ENCODE measurements at regions not wholly inside any gene's neighbourhood (a gene's known extent, or its start where the extent isn't known, plus 50 kb on each side); places are given as distances from the start of the nearest gene placed in this dataset.

DNA sequence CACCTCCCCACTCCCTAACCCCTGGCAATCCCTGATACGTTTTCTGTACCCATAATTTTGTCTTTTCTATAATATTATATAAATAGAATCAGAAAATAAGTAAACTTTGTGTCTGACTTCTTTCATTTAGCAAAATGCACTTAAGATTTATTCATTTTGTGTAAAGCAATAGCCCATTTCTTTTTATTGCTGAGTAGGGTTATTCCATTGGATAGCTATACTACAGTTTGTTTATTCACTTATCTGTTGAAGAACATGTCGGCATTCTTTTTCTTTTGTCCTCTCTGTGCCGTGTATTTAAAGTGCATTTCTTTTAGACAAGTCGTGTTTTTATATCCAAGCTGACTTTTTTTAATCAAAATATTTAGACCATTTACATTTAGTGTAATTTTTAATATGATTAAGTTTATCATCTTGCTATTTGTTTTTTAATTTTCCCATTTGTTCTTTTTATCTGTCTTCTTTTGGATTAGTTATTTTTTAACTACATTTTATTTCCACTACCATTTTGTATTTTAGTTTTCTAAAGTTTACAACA is 176.4 kb upstream of the TSHZ3 start:
- intact Hi-C loops (cut with micrococcal nuclease; ENCODE audit: unreplicated experiment) = no loop called here
- in situ Hi-C loops (cut with HindIII; ENCODE audit: extremely low pct_ligation_motif_present, low pct_unique_long_range_greater_than_20kb) = no loop called here
- FAIRE-seq = no peak

DNA sequence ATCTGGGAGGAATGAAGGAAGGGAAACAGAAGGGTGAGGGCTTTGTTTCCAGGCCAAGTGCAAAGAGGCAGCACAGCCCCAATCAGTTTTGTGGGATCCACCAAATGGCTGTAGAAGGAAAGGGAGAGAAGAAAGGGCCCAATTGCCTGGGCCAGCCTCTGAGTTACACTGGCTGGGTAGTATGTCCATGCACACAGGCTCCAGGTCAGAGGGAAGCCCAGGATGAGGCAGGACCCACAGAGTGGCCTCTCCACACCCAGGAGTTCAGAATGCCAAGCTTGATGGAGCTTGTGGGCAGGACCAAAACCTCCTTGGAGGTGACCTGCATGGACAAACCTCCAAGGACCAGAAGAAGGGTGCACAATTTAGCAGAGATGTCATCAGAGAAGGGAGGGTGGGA is 178.2 kb upstream of the TSHZ3 start:
- POLR2A ChIA-PET = no interaction called here
- Histone ChIP-seq H3K4me3 (replicated peaks in 1 of 3; ENCODE audit: insufficient read depth in 1 of 3, low read depth in 2 of 3, low read length in 3 of 3) (no peak overlapping the region), H3K4me2 (ENCODE audit: low read depth, low read length) (no peak overlapping the region), H3K9ac (ENCODE audit: insufficient read depth, low read depth, low read length) (no peak overlapping the region), H3K79me2 (ENCODE audit: insufficient read depth, low read length) (no peaks in the 10 kb centered on the region), H3K4me1 (ENCODE audit: insufficient read depth, low read length) (no peaks in the 10 kb centered on the region), H3K9me3 (ENCODE audit: low read length) (peaks cover 67% of the 10 kb centered on the region), H2AFZ (ENCODE audit: low read length) (no peak overlapping the region), H3K36me3 (replicated peaks in 1 of 2; ENCODE audit: control insufficient read depth in 1 of 2, insufficient read depth in 2 of 2, low read length in 2 of 2) (no peaks in the 10 kb centered on the region), H3K27ac (ENCODE audit: extremely low read length, insufficient read depth, low read length) (no peak overlapping the region), H3K27me3 (ENCODE audit: control insufficient read depth in 1 of 2, insufficient read depth in 2 of 2, low read length in 2 of 2) (no peaks in the 10 kb centered on the region; a peak in 1 of 5 replicates), H4K20me1 (ENCODE audit: insufficient read depth, low read length) (no peaks in the 10 kb centered on the region)
- FAIRE-seq (no peak), ATAC-seq (no peak), DNase-seq (ENCODE audit: low spot score) (no peak)
- intact Hi-C loops (cut with micrococcal nuclease; ENCODE audit: unreplicated experiment) = no loop called here
- BruUV-seq (replicated peaks) = no TSS peak
- in situ Hi-C loops (cut with HindIII; ENCODE audit: extremely low pct_ligation_motif_present, low pct_unique_long_range_greater_than_20kb) = no loop called here
- CTCF ChIA-PET (ENCODE audit: low intra/inter-chr PET ratio, low total read pairs) = no interaction called here
- no peak for TF ChIP-seq ZFP36L2 (CRISPR knock-in tag; IDR thresholded peaks at IDR 0.05)
- TF ChIP-seq RFX5 (IDR thresholded peaks at IDR 0.05; ENCODE audit: low read depth, low read length) = no peak
- TF ChIP-seq GMEB1 (CRISPR knock-in tag; IDR thresholded peaks at IDR 0.05; ENCODE audit: borderline replicate concordance) = no peak
- TF ChIP-seq ZNF446 (CRISPR knock-in tag; IDR thresholded peaks at IDR 0.05) = no peak
- no peak for TF ChIP-seq HMG20A (CRISPR knock-in tag; IDR thresholded peaks at IDR 0.05; ENCODE audit: borderline replicate concordance)
- TF ChIP-seq GFI1 (CRISPR knock-in tag; IDR thresholded peaks at IDR 0.05; ENCODE audit: borderline replicate concordance) = no peak
- TF ChIP-seq PAF1 (CRISPR knock-in tag; IDR thresholded peaks at IDR 0.05) = no peak
- no peak for TF ChIP-seq REXO4 (CRISPR knock-in tag; IDR thresholded peaks at IDR 0.05; ENCODE audit: borderline replicate concordance)
- TF ChIP-seq ETV5 (CRISPR knock-in tag; IDR thresholded peaks at IDR 0.05; ENCODE audit: borderline replicate concordance) = no peak
- TF ChIP-seq, protein P1, sequence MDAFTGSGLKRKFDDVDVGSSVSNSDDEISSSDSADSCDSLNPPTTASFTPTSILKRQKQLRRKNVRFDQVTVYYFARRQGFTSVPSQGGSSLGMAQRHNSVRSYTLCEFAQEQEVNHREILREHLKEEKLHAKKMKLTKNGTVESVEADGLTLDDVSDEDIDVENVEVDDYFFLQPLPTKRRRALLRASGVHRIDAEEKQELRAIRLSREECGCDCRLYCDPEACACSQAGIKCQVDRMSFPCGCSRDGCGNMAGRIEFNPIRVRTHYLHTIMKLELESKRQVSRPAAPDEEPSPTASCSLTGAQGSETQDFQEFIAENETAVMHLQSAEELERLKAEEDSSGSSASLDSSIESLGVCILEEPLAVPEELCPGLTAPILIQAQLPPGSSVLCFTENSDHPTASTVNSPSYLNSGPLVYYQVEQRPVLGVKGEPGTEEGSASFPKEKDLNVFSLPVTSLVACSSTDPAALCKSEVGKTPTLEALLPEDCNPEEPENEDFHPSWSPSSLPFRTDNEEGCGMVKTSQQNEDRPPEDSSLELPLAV (CRISPR knock-in tag; conservative IDR thresholded peaks at IDR 0.05; ENCODE audit: low read depth) = no peak
- no peak for TF ChIP-seq ZNF432 (CRISPR knock-in tag; IDR thresholded peaks at IDR 0.05; ENCODE audit: borderline replicate concordance)

More for the DNA sequence above, 176.4 kb upstream of the TSHZ3 start:
- no TSS peak for BruUV-seq (replicated peaks)
- H3K27ac ChIP-seq (ENCODE audit: extremely low read length, insufficient read depth, low read length) = no peak overlapping the region
- H3K4me1 ChIP-seq (ENCODE audit: insufficient read depth, low read length) = no peaks in the 10 kb centered on the region
- no peak for TF ChIP-seq SIN3A (IDR thresholded peaks at IDR 0.05; ENCODE audit: borderline replicate concordance, low read depth, low read length)
- TF ChIP-seq, protein P2, sequence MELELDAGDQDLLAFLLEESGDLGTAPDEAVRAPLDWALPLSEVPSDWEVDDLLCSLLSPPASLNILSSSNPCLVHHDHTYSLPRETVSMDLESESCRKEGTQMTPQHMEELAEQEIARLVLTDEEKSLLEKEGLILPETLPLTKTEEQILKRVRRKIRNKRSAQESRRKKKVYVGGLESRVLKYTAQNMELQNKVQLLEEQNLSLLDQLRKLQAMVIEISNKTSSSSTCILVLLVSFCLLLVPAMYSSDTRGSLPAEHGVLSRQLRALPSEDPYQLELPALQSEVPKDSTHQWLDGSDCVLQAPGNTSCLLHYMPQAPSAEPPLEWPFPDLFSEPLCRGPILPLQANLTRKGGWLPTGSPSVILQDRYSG (CRISPR knock-in tag; IDR thresholded peaks at IDR 0.05) = no peak
- no peak for TF ChIP-seq PRPF4 (IDR thresholded peaks at IDR 0.05; ENCODE audit: low read depth, low read length, poor library complexity, severe bottlenecking)
- TF ChIP-seq NFYB (CRISPR knock-in tag; IDR thresholded peaks at IDR 0.05) = no peak
- TF ChIP-seq ZSCAN29 (CRISPR knock-in tag; conservative IDR thresholded peaks at IDR 0.05) = no peak
- TF ChIP-seq HES4 (CRISPR knock-in tag; IDR thresholded peaks at IDR 0.05; ENCODE audit: borderline replicate concordance) = no peak
- peak; percentile 26; the same call in 1 of the 2 replicates for TF ChIP-seq MAFF (IDR thresholded peaks at IDR 0.05; ENCODE audit: low read depth, low read length)
- peak; percentile 4 to 67; a peak in 2 of 4 replicates for TF ChIP-seq MAFK (conservative IDR thresholded peaks at IDR 0.05 in 1 of 2, IDR thresholded peaks at IDR 0.05 in 1 of 2; ENCODE audit: low read length in 2 of 2)
- TF ChIP-seq BORCS8-MEF2B (CRISPR knock-in tag; IDR thresholded peaks at IDR 0.05) = no peak
- TF ChIP-seq ZNF772 (CRISPR knock-in tag; IDR thresholded peaks at IDR 0.05) = no peak
- H3K36me3 ChIP-seq (replicated peaks in 1 of 2; ENCODE audit: control insufficient read depth in 1 of 2, insufficient read depth in 2 of 2, low read length in 2 of 2) = no peaks in the 10 kb centered on the region
- no peak overlapping the region for H2AFZ ChIP-seq (ENCODE audit: low read length)
- no peak overlapping the region for H3K4me2 ChIP-seq (ENCODE audit: low read depth, low read length)
- no peaks in the 10 kb centered on the region; a peak in 1 of 5 replicates for H3K27me3 ChIP-seq (ENCODE audit: control insufficient read depth in 1 of 2, insufficient read depth in 2 of 2, low read length in 2 of 2)
- peaks cover 61% of the 10 kb centered on the region for H3K9me3 ChIP-seq (ENCODE audit: low read length)
- H4K20me1 ChIP-seq (ENCODE audit: insufficient read depth, low read length) = no peaks in the 10 kb centered on the region
- no peaks in the 10 kb centered on the region for H3K79me2 ChIP-seq (ENCODE audit: insufficient read depth, low read length)
- DNase-seq (ENCODE audit: low spot score) (no peak), ATAC-seq (no peak)
- WGBS (ENCODE audit: low lambda C conversion rate) = 2% methylated on average over 4 of the region's 4 CpGs
- H3K9ac ChIP-seq (ENCODE audit: insufficient read depth, low read depth, low read length) = no peak overlapping the region
- CTCF ChIA-PET (ENCODE audit: low intra/inter-chr PET ratio, low total read pairs) = no interaction called here
- POLR2A ChIA-PET = no interaction called here
- H3K4me3 ChIP-seq (replicated peaks in 1 of 3; ENCODE audit: insufficient read depth in 1 of 3, low read depth in 2 of 3, low read length in 3 of 3) = no peak overlapping the region

Measured in HepG2 (cell line).